DND-41 (cell line): ENCODE measurements at regions not wholly inside any gene's neighbourhood (a gene's known extent, or its start where the extent isn't known, plus 50 kb on each side); places are given as distances from the start of the nearest gene placed in this dataset.

Source experiments
- CTCF ChIP-seq: IDR thresholded peaks from 2 replicates; pipeline ENCODE4 v1.5.1; 2012; ENCODE audit warnings: borderline replicate concordance, low read length, moderate library complexity, mild to moderate bottlenecking; ENCODE audit not compliant: poor library complexity, severe bottlenecking; ENCODE audit errors: extremely low read depth
- EZH2 ChIP-seq: IDR thresholded peaks from 3 replicates; pipeline ENCODE4 v1.6.1; 2012; ENCODE audit warnings: borderline replicate concordance, low read depth, mild to moderate bottlenecking, moderate library complexity, low read length, inconsistent platforms; ENCODE audit not compliant: severe bottlenecking

- TF ChIP-seq CTCF (no peak), EZH2 (no peak)
These were observed 50.2 kb downstream of the SMIM38 start for GRCh38 chr11:69205743-69206612.
